Right ventricle myocardium superior (tissue), 1 donor: ENCODE measurements at regions not wholly inside any gene's neighbourhood (a gene's known extent, or its start where the extent isn't known, plus 50 kb on each side); places are given as distances from the start of the nearest gene placed in this dataset.
A peak's percentile ranks its signal among the peaks of the same experiment; 100 is the strongest.

Source experiments
- ATAC-seq: fragments of 200-7000 bp; cut with Tn5 transposase; one replicate; pipeline ENCODE4 v1.9.1; 2020; ENCODE audit warnings: mild to moderate bottlenecking; ENCODE audit not compliant: poor library complexity
- DNase-seq: peaks from one replicate; pipeline ENCODE4 v3.0.0-alpha.2; 2020
- intact Hi-C: fragments of 100-400 bp; cut with DNase I; formaldehyde crosslinking; loops from one replicate; pipeline ENCODE4 v1.11.2; 2022
- donor health status: DM: no; HTN: yes; CAD: no; lungs with severe emphysema.

DNA sequence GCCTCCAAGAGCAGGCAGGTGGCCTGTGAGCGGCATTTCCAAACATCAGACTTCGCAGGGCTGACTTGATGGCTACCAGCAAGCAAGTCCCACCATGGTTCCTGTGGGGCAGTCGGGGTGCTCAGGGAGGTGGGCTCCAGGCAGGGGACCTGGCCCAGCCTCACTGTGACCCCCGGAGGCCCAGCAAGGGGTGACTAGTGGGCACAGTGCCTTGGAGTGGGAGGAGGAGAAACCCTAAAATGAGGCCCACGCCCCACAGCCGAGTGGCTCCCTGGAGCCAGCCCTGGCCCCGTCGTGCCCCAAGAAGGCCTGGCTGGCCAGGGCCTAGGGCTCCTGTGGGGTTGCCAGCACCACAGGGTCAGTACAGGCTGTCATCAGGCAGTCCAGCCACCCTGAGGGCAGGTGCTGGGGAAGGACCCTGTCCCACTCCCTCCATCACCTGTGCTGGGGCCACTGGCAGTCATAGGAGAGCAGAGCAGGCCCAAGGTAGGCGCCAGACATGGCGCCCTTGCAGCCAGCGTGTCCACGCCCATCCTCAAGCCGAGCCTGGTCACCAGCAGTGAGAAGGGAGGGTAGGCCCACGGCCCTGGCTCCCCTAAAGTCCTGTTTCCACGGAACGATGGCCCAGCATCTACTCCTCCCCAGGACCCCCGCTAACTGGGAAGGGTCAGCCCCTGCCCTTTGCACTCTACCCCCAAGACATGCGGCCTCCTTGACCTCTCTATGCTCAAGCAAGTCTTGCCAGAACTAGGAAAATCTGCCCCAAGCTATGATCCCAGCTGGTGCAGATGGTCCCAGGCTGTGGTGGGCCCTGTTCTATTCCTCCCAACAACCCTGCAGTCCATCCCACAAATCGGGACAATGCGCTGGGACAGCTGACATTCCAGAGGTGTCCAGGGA, 144.2 kb upstream of the C14orf180 start:
- peak; percentile 32 for DNase-seq
- no peak for ATAC-seq
- intact Hi-C loops, result no loop called here

DNA sequence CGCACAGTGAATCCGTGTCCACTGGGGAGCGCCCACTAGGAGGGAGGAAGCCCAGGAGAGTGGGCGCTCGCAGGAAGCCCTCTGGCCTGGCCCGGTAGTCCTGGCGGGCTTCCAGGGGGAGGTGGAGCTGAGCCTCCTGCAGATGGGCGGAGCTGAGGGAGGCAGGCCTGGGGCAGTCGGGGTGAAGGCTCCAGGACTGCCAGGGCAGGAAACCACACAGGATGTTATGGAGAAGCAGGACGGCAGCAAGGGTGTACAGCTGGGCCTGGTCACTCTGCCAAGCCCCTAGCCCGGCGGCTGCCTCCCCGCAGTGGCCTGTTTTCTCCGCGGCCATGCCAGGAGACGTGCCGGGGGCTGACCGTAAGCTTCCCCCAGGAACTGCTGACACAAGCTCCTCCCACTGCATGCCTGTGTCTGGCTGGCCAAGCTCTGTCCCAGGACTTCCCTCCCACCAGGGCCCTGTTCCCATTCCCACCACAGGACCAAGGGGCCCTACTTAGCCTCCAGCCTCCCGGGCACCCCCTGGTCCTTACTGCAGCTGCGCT, 143.4 kb upstream of the C14orf180 start:
- ATAC-seq (peak; percentile 93), DNase-seq (peak; percentile 86)
- intact Hi-C loops, result no loop called here

DNA sequence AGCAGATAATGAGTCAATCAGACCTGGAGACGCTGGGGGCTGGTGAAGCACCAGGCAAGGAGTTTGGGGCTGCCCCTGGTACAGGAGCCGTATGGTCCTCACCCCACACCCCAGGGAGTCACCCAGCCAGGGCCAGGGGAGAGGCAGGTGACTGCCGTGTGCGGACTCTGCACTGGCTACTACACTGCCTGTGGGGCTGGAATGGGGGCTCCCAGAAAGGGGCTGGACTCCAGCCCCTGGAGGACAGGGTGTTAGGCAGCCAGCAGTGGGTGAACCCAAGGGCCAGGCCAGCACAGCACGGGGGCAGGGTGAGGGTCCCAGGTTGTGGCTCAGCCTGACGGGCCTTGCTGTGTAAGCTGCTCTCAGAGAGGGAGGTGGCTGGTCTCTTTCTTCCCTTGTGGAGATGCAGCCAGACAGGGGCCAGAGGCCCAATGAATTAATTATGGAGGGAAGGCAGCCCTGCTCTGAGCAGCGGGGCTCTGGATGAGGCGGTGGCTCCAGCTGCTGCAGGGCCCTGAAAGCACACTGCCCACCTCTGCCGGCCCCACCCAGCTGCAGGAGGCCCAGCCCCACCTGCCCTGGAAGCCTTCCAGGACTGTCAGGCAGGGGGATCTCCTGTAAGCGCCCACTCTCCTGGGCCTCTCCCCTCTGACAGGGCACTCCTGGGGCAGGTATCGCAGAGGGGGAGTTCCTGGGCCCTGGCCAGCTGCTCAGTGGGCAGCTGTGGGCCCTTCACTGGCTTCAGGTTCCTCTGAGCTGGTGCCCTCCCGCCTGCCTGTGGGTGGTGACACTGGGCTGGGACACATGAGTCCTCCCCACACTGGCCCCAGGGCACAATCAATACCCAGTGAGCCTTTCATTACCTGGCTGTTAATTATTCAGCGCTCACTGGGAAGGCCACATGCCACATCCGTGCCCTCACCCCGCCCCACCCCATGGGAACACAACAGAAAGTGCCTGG, 142.5 kb upstream of the C14orf180 start:
- DNase-seq (peak; percentile 30), ATAC-seq (peak; percentile 7)
- intact Hi-C loops, result no loop called here

DNA sequence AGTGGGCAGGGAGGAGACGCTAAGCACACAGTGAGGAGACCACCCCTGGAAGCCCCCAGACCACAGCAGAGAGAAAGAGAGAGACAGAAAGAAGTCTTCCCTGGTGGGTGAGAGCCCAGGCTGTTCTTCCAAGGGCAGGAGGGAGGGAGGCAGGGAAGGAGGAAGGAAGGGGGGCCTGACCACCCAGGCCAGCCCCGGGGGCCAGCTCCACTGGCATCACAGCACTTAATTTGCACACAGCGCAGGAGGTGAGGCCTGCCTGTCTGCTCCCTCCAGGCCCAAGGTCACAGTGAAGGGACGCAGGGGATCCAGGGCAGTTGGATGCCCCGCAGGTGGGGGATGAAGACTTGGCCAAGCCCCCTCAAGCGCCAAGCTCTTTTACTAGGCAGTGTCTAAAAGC, 141.9 kb upstream of the C14orf180 start:
- intact Hi-C loops, result no loop called here
- DNase-seq (no peak), ATAC-seq (no peak)

DNA sequence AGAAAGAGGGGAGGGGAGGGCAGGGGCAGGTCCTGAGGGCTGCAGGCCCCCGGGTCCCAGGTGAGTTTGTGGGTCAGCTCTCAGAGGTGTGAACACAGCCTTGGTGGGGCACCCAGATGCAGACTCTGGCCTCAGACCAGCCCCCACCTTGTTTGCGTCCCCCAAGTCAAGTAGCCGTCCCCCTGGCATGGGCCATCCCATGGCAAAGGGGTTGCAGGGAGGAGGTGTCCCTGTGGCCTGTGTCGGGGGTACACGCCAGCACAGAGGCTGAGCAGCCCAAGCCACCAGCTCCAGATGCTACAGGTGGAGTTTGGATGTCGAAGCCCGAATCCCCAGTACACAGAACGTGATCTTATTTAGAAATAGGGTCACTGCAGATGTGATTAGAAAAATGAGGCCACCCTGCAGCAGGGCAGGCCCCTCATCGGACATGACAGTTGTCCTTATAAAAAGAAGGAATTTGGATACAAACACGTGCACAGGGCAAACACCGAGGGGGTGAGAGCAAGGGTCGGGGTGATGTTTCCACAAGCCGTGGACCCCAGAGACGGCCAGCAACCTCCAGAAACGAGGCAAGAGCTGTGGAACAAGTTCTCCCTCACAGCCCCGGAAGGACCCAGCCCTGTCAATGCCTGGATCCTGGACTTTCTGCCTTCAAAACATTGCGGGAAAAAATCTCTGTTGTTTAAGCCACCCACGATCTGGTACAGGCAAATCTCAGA, 141.2 kb upstream of the C14orf180 start:
- ATAC-seq (no peak), DNase-seq (peak; percentile 20)
- intact Hi-C loops, result no loop called here

DNA sequence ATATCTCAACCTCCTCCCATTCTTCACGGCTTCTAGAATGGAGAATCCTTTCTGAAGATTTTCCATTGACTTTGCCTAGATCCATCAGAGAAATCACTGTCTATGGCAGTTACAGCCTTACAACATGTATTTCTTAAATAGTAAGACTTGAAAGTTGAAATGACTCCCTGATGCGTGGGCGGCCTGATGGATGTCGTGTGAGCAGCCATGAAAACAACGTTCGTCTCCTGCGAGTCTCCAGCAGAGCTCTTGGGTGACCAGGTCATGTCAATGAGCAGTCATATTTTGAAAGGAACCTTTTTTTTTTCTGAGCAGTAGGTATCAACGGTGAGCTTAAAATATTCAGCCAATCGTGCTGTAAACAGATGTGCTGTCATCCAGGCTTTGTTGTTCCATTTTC, 139.9 kb upstream of the C14orf180 start:
- ATAC-seq (no peak), DNase-seq (no peak)
- intact Hi-C loops, result no loop called here

DNA sequence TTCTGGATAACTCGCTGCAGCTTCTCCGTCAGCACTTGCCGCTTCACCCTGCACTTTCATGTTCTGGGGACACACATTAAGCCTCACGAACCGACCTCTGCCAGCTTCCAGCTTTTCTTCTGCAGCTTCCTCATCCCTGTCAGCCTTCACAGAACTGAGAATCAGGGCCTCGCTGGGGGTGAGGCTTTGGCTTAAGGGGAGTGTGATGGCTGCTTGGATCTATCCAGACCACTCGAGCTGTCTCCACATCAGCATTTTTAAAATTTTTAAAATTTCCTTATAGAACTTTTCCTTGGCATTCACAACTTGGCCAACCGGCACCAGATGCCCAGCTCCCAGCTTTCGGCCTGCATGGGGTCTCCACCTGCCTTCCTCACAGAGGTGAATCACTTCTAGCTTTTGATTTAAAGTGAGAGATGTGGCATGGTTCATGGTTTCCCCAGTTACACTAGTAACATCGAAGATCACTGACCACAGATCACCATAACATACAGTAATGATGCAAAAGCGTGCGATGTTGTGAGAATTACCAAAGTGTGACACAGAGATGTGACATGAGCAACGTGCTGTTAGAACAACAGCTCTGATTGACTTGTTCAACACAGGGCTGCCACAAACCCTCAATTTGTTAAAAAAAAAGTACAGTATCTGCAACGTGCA, 139.1 kb upstream of the C14orf180 start:
- no peak for DNase-seq
- no peak for ATAC-seq
- intact Hi-C loops, result no loop called here

DNA sequence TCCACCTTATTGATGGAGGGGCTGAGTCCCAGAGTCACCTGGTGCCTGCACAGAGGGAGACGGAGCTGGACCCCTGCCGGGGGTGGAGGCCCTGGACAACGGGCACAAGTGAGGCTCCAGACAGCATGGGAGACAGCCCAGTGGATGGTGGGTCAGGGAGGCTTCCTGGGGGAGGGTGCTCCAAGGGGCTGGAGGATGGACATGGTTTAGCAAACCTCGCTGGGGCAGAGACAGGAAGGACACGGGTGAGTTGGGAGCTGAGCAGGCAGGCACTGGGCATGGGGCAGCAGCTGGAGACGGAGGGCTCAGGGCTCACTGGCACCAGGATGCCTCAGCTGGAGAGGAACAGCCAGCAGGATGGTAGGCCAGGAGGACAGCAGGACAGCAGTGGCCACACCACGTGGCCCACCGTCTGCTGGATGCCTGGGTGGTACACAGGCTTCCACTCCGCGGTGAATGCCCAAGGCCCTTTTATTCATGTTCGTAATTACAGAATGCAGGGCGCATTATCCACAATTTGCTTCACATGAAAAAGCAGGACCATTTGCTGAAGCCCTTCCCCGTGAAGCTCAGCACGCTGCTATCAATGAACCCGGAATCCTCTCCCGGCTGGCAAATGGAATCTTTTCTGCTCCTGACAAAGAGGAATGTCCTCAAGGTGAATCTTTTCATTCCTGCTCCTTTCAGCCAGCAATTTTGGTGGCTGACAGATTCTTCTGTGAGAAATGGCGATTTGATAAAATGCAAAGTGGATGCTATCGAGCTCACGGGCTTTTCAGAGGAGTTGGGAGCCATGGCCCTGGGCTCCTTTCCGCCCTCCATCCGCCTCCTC, 138.1 kb upstream of the C14orf180 start:
- no peak for DNase-seq
- intact Hi-C loops, result no loop called here
- ATAC-seq, result no peak

DNA sequence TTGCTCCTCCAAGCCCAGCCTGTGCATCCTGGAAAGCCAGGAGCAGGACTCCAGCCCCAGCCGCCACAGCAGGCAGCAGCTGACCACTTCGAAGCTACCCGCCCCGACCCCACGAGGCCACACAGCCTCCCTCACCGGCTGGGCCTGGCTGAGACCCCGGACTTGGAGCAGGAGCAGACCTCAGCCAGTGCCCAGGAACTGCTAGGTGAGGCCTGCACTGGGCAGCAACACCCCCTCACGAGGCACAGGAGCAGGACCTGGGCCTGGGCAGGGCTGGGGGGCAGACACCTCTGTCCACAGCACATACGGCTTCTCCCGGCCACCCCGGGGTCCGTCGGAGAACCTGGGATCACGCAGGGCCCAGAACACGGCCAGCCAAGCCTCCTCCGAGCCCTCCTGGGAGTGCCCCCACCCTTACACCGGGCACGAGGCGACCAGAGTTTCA, 137.4 kb upstream of the C14orf180 start:
- intact Hi-C loops, result no loop called here
- peak; percentile 31 for DNase-seq
- no peak for ATAC-seq

DNA sequence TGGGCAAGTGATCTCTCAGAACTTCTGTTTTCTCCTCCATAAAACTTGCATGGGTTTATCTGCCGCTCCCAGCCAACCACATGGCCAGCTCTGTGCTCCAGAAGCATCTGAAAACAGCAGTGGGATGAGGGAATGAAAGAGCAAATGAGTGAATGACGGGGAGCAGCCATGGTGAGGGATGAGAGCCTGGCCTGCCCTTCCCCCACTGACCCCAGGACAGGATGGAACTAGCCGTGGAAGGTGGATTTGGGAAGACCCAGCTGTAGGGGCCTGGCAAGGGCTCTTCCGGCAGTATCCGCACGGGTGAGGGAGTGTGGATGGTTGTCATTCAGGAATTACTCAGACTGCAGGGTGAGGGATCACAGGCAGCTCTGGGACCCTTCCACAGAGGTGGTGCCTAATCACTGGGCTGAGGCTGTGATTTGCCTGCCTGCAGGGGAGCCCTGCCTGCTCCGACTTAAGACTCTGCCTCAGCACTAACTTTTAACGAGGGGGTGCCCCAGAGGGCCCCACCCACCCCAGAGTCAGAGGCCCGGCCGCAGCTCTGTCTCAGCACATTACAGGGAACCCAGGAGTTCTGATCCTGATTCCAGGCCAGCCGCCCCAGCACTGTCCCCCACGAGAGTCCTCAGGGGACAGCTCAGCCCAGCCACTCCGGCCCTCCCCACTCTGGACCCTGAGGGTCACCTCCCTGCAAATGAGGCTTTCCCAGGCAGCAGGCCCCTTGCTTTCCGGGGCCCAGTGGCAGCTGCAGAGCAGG, 136.8 kb upstream of the C14orf180 start:
- intact Hi-C loops, result no loop called here
- ATAC-seq (no peak), DNase-seq (peak; percentile 11)

DNA sequence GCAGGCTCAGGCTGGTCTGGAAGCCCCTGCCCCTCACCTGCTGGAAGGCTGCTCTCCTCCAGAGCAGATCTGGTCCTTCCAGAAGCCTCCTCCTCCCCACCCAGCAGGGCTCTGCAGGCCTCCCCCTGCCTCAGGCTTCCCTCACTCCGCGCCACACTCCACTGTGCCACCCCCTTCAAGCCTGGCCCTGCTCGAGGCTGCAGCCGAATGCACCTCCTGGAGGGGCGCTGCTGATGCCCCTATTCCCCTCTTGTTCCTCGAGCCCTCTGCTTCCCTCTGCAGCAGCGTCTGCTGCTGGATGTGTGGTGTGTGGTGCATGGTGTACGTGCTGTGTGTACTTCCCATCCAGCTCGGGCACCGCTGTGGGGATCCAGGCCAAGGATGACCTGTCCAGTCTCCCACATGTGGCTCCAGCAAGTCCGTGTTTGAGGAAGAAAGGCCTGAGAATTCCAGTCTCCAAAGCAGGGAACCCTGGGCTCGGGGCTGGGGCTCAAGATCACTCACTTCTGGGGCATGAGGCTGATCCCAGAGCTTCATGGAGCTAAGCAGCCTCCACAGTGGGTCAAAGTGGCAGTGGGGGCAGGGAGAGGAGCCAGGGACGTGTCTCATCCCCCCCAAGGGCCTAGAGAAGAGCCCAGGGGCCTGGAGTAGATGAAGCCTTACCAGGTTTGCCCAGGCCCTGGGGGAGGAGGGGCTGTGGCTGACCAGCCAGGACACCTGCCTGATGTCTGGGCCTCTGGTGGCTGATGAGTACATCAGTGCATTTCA, 136.0 kb upstream of the C14orf180 start:
- intact Hi-C loops, result no loop called here
- peak; percentile 18 for DNase-seq
- ATAC-seq, result no peak

DNA sequence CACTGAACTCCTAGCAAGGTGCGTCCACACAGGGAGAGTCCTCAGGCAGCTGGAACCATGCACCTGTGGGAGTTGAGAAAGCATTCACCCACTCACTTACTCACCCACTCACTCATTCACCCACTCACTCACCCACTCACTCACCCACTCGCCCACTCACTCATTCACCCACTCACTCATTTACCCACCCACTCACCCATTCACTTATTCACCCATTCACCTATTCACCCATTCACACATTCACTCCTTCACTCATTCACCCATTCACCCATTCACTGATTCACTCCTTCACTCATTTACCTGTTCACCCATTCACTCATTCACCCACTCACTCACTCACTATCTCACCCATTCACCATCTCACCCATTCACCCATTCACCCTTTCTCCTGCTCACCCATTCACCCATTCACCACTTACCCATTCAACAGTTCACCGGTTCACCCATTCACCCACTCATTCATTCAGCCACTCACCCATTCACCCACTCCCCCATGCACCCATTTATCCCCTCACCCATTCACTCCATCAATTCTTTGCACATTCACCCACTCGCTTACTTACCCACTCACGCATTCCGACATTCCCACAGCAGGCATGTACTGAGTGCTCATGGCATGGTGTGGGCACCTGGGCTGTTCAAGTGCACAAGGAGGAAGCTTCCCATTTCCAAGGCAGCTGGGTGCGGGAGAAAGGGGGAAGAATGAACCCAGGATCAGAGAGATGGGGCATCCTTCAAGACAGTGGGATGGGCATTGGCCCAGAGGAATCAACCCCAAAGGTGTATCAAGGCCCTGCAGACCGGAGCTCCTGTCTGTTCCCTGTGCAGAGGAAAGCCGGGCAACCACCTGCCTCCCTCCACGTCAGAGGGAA, 135.2 kb upstream of the C14orf180 start:
- intact Hi-C loops, result no loop called here
- ATAC-seq, result no peak
- DNase-seq, result no peak

DNA sequence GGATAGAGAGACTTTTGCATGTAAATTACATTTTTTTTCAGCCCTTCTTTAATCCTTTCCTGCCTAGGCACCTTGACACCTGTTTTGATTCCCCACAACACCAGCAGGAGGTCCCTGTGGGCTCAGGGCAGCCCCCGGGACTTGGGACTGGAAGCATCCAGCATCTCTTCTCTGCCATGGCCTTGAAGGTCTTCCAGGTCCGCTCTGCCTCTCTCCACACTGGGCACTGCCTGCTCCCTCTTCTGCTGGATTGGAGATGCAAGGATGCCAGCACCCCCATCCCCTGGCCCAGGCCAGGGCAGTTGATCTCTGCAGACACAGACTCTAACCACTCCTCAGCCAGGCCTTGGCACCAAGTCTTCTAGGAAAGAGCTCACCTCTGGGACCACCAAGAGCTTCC, 134.5 kb upstream of the C14orf180 start:
- intact Hi-C loops, result no loop called here
- DNase-seq (no peak), ATAC-seq (no peak)

DNA sequence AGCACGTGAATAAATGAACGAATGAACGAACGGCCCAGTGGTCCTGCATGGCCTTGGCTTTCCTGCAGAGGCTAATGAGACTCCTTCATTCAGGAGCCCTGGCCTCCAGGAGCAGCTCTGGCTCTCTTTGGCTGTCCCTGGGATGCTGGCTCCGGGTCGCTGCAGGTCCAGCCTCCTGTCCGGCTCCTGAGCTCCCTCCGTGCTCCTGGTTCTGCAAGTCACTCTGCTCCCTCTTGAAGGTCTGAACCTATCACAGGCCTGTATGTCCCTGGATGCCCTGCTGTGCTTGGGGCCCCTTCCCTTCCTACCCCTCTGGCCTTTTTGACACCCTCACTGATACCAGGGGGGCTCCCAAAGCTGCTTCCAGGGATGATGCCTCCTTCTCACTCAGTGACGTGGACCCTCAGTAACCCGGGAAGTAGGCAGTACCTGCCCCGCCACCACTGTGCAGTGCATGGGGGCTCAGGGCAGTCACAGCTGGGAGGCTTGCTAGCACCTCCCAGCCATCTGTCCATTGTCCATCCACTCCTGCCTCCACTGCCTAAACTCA, 133.7 kb upstream of the C14orf180 start:
- DNase-seq, result peak; percentile 26
- ATAC-seq, result no peak
- intact Hi-C loops, result no loop called here

DNA sequence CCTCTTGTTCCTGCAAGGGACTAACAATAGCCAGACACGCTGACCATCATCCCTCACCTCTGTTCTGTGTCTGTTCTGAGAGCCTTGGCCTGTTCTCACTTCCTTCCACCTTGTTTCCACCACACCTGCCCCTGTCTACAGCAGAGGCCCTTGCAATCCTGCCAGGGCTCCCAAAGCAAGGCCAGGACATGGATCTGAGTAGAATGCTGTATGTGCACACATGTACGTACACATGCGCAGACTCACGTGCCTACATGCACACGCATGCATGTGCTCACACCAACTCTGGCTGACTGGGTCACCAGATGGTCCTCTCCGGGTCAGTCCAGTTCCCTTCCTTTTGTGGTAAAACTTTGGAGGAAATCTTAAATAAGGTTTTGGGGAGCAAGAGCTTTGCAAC, 133.0 kb upstream of the C14orf180 start:
- intact Hi-C loops, result no loop called here
- no peak for ATAC-seq
- peak; percentile 24 for DNase-seq
